ENCODE measurements at regions not wholly inside any gene's neighbourhood (a gene's known extent, or its start where the extent isn't known, plus 50 kb on each side); places are given as distances from the start of the nearest gene placed in this dataset.

DNA sequence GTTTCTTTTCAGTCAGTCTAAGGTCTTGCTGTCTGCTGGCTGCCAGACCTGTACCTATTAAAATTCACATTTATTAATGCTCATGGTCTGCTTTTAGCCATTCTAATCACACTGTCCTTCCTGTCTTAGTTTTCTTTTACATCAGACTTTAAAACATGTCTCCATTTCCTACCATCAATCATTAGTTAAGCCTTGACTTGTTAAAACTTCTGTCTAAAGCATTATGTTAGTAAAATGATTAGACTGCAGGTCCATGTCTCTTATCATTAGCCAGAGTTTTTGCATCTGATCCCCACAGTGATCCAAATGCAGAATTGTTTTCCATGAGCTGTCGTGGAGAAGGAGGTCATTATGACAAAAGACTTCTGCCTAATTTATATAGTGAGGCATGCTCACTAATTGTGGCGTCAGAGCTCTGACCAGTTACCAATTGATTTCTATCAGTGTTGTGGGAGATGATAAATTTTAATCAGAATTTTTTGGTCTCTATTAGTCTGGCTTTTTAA, 226.5 kb downstream of the DKK1 start:
- no peak overlapping the region for H3K4me3 ChIP-seq (ENCODE audit: low read depth, low read length)
- no peak for DNase-seq (ENCODE audit: low read depth)
- TF ChIP-seq POLR2A (IDR thresholded peaks at IDR 0.05; ENCODE audit: extremely low read depth, insufficient read length) (no peak), MYC (IDR thresholded peaks at IDR 0.05; ENCODE audit: low read depth, low read length) (no peak)
- TF ChIP-seq, protein P1, sequence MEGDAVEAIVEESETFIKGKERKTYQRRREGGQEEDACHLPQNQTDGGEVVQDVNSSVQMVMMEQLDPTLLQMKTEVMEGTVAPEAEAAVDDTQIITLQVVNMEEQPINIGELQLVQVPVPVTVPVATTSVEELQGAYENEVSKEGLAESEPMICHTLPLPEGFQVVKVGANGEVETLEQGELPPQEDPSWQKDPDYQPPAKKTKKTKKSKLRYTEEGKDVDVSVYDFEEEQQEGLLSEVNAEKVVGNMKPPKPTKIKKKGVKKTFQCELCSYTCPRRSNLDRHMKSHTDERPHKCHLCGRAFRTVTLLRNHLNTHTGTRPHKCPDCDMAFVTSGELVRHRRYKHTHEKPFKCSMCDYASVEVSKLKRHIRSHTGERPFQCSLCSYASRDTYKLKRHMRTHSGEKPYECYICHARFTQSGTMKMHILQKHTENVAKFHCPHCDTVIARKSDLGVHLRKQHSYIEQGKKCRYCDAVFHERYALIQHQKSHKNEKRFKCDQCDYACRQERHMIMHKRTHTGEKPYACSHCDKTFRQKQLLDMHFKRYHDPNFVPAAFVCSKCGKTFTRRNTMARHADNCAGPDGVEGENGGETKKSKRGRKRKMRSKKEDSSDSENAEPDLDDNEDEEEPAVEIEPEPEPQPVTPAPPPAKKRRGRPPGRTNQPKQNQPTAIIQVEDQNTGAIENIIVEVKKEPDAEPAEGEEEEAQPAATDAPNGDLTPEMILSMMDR (IDR thresholded peaks at IDR 0.05; ENCODE audit: low read depth, low read length), result no peak
- TF ChIP-seq, protein P2, sequence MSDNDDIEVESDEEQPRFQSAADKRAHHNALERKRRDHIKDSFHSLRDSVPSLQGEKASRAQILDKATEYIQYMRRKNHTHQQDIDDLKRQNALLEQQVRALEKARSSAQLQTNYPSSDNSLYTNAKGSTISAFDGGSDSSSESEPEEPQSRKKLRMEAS (IDR thresholded peaks at IDR 0.05; ENCODE audit: low read depth, low read length), result no peak

DNA sequence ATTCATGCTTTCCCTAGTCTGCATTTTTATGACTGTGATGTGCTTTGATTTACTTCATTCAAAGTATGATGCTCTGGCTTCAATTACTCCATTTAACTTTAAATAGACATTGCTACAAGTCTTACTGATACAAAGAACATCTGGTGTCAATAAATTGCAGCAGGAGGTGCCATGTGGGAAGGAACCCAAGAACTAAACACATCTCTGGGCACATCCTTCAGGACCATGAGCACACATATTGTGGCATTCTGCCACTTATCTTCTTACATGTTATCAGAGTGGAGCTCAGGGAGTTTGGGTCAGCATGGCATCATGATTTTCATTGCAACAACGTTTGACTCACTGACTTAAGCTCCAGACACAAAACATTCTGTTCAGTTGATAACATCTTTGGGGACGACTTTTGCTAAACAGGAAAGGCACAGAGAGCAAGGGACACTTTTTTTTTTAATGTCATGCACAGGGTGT, 227.0 kb downstream of the DKK1 start:
- no peak overlapping the region for H3K4me3 ChIP-seq (ENCODE audit: low read depth, low read length)
- TF ChIP-seq MYC (IDR thresholded peaks at IDR 0.05; ENCODE audit: low read depth, low read length) (no peak), POLR2A (IDR thresholded peaks at IDR 0.05; ENCODE audit: extremely low read depth, insufficient read length) (no peak)
- TF ChIP-seq, protein P1 (IDR thresholded peaks at IDR 0.05; ENCODE audit: low read depth, low read length), result no peak
- TF ChIP-seq, protein P2 (IDR thresholded peaks at IDR 0.05; ENCODE audit: low read depth, low read length), result no peak
- DNase-seq (ENCODE audit: low read depth), result no peak

DNA sequence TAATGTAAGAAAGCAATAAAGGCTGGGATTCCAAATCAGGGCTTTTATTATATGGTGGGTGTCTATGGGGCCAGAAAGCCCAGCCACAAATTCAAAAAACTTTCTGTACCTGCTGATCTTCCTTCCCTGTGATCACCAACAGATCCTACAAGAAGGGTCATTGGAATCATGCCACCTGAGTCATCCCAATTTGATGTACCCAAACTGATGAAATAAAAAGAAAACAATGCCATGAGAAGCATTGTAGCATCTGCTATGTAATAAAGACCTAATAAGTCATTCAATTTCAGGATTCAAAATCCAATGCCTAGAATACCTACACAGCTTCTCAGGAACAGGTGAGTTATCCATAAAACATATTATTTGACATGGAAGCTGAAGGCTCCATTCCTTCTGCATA, 228.8 kb downstream of the DKK1 start:
- no peak overlapping the region for H3K4me3 ChIP-seq (ENCODE audit: low read depth, low read length)
- TF ChIP-seq POLR2A (IDR thresholded peaks at IDR 0.05; ENCODE audit: extremely low read depth, insufficient read length), result no peak
- no peak for TF ChIP-seq MYC (IDR thresholded peaks at IDR 0.05; ENCODE audit: low read depth, low read length)
- TF ChIP-seq, protein P2 (IDR thresholded peaks at IDR 0.05; ENCODE audit: low read depth, low read length), result no peak
- TF ChIP-seq, protein P1 (IDR thresholded peaks at IDR 0.05; ENCODE audit: low read depth, low read length), result no peak
- DNase-seq (ENCODE audit: low read depth), result no peak

DNA sequence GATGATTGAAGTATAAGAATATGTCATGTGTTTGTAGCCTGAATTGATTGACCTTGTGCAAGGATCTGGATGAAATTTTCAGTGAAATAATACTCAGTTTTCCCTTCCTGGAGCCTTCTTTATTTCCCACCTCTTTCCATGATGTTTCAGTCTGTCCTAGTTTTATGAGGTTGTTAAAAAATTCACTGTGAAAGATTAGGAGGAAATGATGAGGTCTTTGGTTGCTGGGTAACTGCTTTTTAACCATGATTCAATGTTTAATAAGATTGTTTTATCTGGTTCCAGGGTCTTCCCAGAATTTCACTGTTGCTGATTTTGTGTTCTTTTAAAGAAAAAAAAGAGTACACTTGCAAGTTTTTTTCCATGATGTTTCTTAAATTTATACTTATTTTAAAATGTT, 221.5 kb downstream of the MBL2 start:
- no peak for DNase-seq (ENCODE audit: low read depth)
- H3K4me3 ChIP-seq (ENCODE audit: low read depth, low read length), result no peak overlapping the region
- TF ChIP-seq, protein P2 (IDR thresholded peaks at IDR 0.05; ENCODE audit: low read depth, low read length), result no peak
- TF ChIP-seq POLR2A (IDR thresholded peaks at IDR 0.05; ENCODE audit: extremely low read depth, insufficient read length), result no peak
- TF ChIP-seq MYC (IDR thresholded peaks at IDR 0.05; ENCODE audit: low read depth, low read length), result no peak
- TF ChIP-seq, protein P1 (IDR thresholded peaks at IDR 0.05; ENCODE audit: low read depth, low read length), result no peak

DNA sequence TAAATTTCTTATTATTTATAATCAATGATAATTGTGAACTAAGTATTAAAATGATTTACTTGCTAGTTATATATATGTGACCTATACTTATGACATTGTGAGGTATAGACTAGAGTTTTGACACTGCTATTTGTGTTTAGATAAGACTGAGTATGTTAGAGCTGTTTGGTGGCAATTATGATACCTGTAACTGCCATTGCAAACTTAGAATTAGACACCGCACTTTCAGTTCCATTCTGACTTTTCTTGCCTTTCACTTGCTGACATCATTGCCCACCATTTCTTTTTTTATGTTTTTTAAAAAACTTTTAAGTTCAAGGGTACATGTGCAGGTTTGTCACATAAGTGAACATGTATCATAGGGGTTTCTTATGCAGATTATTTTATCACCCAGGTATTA, 214.5 kb downstream of the MBL2 start:
- TF ChIP-seq, protein P1 (IDR thresholded peaks at IDR 0.05; ENCODE audit: low read depth, low read length), result no peak
- TF ChIP-seq, protein P2 (IDR thresholded peaks at IDR 0.05; ENCODE audit: low read depth, low read length), result no peak
- TF ChIP-seq MYC (IDR thresholded peaks at IDR 0.05; ENCODE audit: low read depth, low read length) (no peak), POLR2A (IDR thresholded peaks at IDR 0.05; ENCODE audit: extremely low read depth, insufficient read length) (no peak)
- no peak for DNase-seq (ENCODE audit: low read depth)
- H3K4me3 ChIP-seq (ENCODE audit: low read depth, low read length), result no peak overlapping the region

All from NB4 (cell line).